Activated CD4-positive, alpha-beta T cell treated with anti-CD3 and anti-CD28 coated beads, Interleukin-2, amount 10 ng/mL, durations not matched to agents 7 days and 5 days (primary cell): ENCODE measurements at regions not wholly inside any gene's neighbourhood (a gene's known extent, or its start where the extent isn't known, plus 50 kb on each side); places are given as distances from the start of the nearest gene placed in this dataset.

ENCODE experiments used
- CTCF ChIA-PET: fragments of 350-600 bp; sonication (Branson Sonifier 250); formaldehyde crosslinking; loops from one replicate; lab custom pipeline; 2021; ENCODE audit warnings: antibody characterized with exemption; lab: Charles Lee
- POLR2A ChIA-PET: fragments of 350-600 bp; sonication (Branson Sonifier 250); formaldehyde crosslinking; loops from one replicate; lab custom pipeline; 2021; ENCODE audit warnings: antibody characterized with exemption; lab: Charles Lee
- DNase-seq: peaks from one replicate; pipeline ENCODE4 v3.0.0-alpha.2; 2020
- H3K27ac Mint-ChIP-seq: one replicate; pipeline ENCODE4 v1.8.0; 2021; ENCODE audit warnings: mild to moderate bottlenecking, moderate library complexity, mixed read lengths
- H3K27me3 Mint-ChIP-seq: one replicate; pipeline ENCODE4 v1.8.0; 2021; ENCODE audit warnings: mixed read lengths
- H3K36me3 Mint-ChIP-seq: one replicate; pipeline ENCODE4 v1.8.0; 2021; ENCODE audit warnings: low read depth, mixed read lengths
- H3K4me1 Mint-ChIP-seq: one replicate; pipeline ENCODE4 v1.8.0; 2021; ENCODE audit warnings: mixed read lengths
- H3K4me3 Mint-ChIP-seq: one replicate; pipeline ENCODE4 v1.8.0; 2021; ENCODE audit warnings: mild to moderate bottlenecking, moderate library complexity, mixed read lengths
- H3K9me3 Mint-ChIP-seq: one replicate; pipeline ENCODE4 v1.8.0; 2021; ENCODE audit warnings: mixed read lengths

DNA sequence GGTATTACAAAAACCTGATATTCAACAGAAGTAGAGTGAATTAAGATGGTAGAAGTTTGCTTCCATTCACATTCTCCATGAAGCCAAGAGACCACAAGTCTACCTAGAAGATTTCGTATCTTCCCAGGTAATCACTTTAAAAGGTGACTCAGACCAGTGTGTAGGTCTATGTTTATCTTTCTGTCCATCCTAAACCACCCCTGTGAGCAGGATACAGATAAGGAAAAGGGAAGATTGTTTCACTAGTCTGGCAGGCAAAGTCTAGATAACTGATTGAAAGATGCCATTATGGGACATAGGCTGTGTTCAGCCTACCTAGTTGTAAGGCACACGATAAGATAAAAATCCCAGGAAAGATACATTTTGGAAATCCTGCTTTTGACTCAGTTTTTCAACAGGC lies 244.3 kb upstream of the NWD2 start:
- Mint-ChIP-seq H3K9me3 (peaks cover 2% of the 10 kb centered on the region), H3K27me3 (no peaks in the 10 kb centered on the region), H3K4me1 (no peaks in the 10 kb centered on the region), H3K4me3 (no peak overlapping the region), H3K36me3 (no peaks in the 10 kb centered on the region), H3K27ac (no peak overlapping the region)
- ChIA-PET CTCF (no interaction called here), POLR2A (no interaction called here)
- no peak for DNase-seq

DNA sequence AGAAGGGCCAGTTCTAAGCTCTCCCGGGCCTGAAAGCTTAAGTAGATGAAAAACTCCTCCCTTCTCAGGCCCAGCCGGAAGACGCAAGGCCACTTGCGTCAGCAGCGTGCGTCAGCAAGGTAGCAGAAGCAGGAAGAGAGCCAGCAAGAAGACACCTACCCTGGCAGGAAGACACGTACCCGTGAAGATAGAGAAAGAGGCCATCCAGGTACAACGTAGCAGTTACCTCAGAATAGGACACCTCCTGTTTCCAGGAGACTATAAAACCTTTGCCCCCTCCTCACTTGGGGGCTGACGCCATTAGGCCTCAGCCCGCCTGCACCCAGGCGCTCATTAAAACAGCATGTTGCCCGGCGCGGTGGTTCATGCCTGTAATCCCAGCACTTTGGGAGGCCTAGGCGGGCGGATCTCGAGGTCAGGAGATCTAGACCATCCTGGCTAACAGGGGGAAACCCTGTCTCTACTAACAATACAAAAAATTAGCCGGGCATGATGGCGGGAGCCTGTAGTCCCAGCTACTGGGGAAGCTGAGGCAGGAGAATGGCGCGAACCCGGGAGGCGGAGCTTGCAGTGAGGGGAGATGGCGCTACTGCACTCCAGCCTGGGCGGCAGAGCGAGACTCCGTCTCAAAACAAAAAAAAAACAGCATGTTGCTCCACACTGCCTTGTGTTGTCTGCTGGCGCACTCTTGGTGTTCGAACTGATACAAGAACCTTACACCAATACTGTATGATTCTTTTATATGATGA lies 242.7 kb upstream of the NWD2 start:
- no peak overlapping the region for H3K4me3 Mint-ChIP-seq
- ChIA-PET CTCF (no interaction called here), POLR2A (no interaction called here)
- H3K9me3 Mint-ChIP-seq = peaks cover 4% of the 10 kb centered on the region
- H3K36me3 Mint-ChIP-seq = no peaks in the 10 kb centered on the region
- no peak overlapping the region for H3K27ac Mint-ChIP-seq
- H3K27me3 Mint-ChIP-seq = no peaks in the 10 kb centered on the region
- no peaks in the 10 kb centered on the region for H3K4me1 Mint-ChIP-seq
- DNase-seq = no peak

DNA sequence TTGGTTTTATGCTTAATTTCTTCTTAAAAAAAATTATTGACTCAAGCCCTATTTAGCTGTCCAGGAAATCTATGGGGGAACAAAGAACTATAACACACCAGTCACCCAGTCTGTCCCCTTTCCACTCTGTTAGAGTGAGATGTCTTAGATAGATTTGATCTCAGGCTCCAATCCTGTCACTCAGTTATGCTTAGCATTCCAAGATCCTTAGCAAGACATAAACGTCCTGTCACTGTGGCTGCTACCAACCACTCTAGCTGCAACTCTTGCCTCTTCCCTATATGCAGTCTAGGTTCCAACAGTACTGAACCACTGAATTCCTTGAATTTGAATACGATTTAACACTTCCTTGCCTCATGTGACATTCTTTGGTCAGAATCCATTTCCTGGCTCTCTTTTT lies 241.9 kb upstream of the NWD2 start:
- peaks cover 4% of the 10 kb centered on the region for H3K9me3 Mint-ChIP-seq

DNA sequence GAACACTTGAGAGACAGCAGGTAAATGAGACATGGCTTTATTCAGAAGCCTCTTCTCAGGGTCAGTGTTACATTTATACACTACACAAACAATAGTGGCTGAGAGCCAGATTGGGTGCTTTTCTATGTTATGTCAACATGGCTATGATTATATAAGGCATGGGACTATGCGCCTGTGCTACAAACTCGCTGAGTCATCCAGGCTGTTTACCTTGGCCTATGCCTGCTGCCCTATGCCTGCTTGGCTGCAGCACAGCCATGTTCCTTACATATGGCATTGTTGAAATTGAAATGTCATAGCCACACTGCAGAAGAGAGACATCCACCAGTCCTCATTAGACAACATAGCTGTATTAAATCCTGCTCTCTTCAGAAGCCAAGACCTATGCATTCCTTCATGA lies 236.3 kb upstream of the NWD2 start:
- Mint-ChIP-seq H3K27me3 (no peaks in the 10 kb centered on the region), H3K4me1 (no peaks in the 10 kb centered on the region), H3K36me3 (no peaks in the 10 kb centered on the region), H3K9me3 (peaks cover 4% of the 10 kb centered on the region), H3K4me3 (no peak overlapping the region), H3K27ac (no peak overlapping the region)
- CTCF ChIA-PET = interaction anchor here (0.9 kb wide), 1 partner anchor 13 kb away, joined by 3 read pairs; no protein-coding TSS in a partner anchor
- POLR2A ChIA-PET = no interaction called here
- DNase-seq = no peak

More for the DNA sequence above, 241.9 kb upstream of the NWD2 start:
- ChIA-PET POLR2A (no interaction called here), CTCF (interaction anchor here (1.2 kb wide), 1 partner anchor 14 kb away, joined by 3 read pairs; no protein-coding TSS in a partner anchor)
- DNase-seq = no peak
- Mint-ChIP-seq H3K4me3 (no peak overlapping the region), H3K4me1 (no peaks in the 10 kb centered on the region), H3K27me3 (no peaks in the 10 kb centered on the region), H3K27ac (no peak overlapping the region), H3K36me3 (no peaks in the 10 kb centered on the region)

DNA sequence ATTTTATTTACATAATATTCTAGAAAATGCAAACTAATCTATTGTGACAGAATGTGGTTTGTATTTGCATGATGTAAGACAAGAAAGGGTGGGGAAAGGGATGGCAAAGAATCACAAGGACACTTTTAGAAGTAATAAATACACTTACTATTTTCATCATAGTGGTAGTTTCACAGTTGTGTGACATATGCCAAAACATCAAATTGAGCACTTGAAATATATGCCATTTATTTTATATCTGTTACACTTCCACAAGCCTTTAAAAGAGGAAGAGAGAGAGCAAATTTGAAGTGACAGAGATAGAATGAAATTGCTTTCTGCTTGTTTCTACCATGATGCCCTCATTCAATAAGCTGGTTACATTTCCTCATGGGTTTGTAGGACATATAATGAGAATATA lies 230.0 kb upstream of the NWD2 start:
- H3K4me3 Mint-ChIP-seq = no peak overlapping the region
- no peaks in the 10 kb centered on the region for H3K27me3 Mint-ChIP-seq
- H3K9me3 Mint-ChIP-seq = no peaks in the 10 kb centered on the region
- no peaks in the 10 kb centered on the region for H3K36me3 Mint-ChIP-seq
- no peak for DNase-seq
- ChIA-PET CTCF (no interaction called here), POLR2A (no interaction called here)
- no peaks in the 10 kb centered on the region for H3K4me1 Mint-ChIP-seq
- H3K27ac Mint-ChIP-seq = no peak overlapping the region

DNA sequence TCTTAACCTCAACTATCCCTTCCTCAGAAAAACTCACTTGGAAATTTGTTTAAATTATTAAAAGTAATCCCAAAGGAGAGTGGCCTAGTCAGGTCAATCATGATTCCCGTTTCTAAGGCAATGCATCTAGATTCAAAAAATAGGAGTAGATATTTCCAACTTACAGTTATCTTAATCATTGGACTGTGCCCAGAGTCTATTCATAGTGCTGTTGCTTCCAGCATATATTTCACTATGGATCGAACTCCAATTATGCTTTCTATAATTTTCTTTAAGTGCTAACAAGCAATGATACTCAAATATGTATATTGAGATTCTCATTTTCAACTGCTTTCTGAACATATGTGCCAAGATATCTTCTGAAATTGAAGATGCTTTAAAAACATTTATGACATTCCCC lies 229.2 kb upstream of the NWD2 start:
- H3K9me3 Mint-ChIP-seq = no peaks in the 10 kb centered on the region
- no peaks in the 10 kb centered on the region for H3K36me3 Mint-ChIP-seq
- ChIA-PET CTCF (no interaction called here), POLR2A (no interaction called here)
- no peak for DNase-seq
- H3K27me3 Mint-ChIP-seq = no peaks in the 10 kb centered on the region
- no peak overlapping the region for H3K27ac Mint-ChIP-seq
- H3K4me1 Mint-ChIP-seq = no peaks in the 10 kb centered on the region
- H3K4me3 Mint-ChIP-seq = no peak overlapping the region

DNA sequence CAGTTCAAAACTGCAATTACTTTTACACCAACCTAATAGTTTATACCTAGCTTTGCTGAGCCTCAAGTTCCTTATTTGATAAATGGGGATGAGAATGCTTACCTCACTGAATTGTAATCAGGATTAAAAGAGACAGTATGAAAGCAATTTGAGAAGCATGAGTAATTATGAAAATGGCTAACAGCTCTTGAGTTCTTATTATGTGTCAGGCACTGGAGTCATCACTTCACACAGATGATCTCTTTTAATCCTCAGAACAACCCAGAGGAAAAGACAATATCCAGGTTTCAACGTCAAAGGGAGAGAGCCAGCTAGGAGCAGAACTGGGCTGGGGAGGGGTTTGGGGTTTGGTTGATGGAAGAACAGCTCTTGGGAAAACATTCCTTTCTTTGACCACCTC lies 221.0 kb upstream of the NWD2 start:
- no peak overlapping the region for H3K27ac Mint-ChIP-seq
- H3K4me3 Mint-ChIP-seq = no peak overlapping the region
- no peaks in the 10 kb centered on the region for H3K27me3 Mint-ChIP-seq
- H3K36me3 Mint-ChIP-seq = no peaks in the 10 kb centered on the region
- H3K9me3 Mint-ChIP-seq = peaks cover 2% of the 10 kb centered on the region
- no peak for DNase-seq
- H3K4me1 Mint-ChIP-seq = no peaks in the 10 kb centered on the region
- POLR2A ChIA-PET = no interaction called here
- CTCF ChIA-PET = no interaction called here

DNA sequence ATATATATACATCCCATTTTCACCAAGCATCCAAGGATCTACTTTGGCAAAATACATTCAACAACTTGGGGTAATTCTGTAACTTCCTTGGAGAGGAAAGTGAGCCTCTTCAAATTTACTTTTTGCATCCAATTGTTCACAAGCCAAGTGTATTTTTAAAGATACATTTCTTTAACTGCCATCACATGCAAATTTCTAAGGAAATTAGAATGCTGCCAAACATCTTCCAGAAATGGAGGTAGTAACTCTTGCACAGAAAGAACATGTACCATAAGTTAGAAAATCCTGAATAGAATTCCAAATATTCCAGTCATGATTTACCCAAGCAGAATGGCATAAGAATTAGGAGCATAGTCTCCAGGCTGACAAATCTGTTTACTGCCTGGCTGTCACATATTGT lies 220.5 kb upstream of the NWD2 start:
- Mint-ChIP-seq H3K27me3 (no peaks in the 10 kb centered on the region), H3K4me3 (no peak overlapping the region), H3K27ac (no peak overlapping the region), H3K36me3 (no peaks in the 10 kb centered on the region), H3K4me1 (no peaks in the 10 kb centered on the region), H3K9me3 (peaks cover 2% of the 10 kb centered on the region)
- ChIA-PET POLR2A (no interaction called here), CTCF (no interaction called here)
- no peak for DNase-seq

DNA sequence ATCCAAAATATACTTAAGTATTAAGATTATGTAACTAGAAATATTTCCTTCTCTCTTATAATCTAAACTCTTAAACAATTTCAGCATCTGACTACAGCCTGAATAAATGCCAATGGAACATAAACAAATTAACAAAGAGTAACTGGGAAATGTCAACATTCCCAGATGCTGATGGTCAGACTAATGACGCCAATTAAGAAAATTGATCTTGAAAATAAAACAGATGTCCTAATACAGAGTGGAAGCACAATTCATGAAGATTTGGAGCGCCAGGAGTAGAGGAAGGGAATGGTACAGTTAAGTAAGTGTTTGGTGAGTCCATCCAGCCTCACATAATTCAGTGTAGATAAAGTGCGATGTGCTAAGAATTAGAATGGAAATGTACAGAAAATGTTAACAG lies 203.7 kb upstream of the NWD2 start:
- Mint-ChIP-seq H3K27me3 (no peaks in the 10 kb centered on the region), H3K27ac (no peak overlapping the region), H3K9me3 (no peaks in the 10 kb centered on the region), H3K36me3 (no peaks in the 10 kb centered on the region), H3K4me3 (no peak overlapping the region), H3K4me1 (no peaks in the 10 kb centered on the region)
- CTCF ChIA-PET = no interaction called here
- POLR2A ChIA-PET = no interaction called here
- DNase-seq = no peak

DNA sequence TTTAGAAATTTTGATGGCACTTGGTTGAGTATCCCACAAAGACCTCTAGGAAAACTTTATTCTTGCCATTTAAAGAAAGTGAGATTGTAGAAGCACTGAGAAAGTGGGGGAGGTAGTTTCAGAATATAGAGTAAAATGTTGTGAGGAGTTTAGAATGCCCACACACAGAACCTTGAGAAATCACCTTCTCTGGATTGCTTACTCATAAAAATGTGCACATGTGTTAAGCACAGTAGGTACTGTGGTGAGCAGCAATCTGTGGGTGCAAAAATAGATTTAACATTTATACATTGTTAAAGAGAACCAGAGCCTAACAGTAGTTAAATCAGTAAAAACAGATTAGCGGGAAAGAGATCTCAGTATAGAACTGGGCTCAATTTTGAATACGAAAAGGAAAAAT lies 201.2 kb upstream of the NWD2 start:
- DNase-seq = no peak
- Mint-ChIP-seq H3K4me3 (no peak overlapping the region), H3K4me1 (no peaks in the 10 kb centered on the region), H3K36me3 (no peaks in the 10 kb centered on the region), H3K27me3 (no peaks in the 10 kb centered on the region), H3K9me3 (no peaks in the 10 kb centered on the region), H3K27ac (no peak overlapping the region)
- POLR2A ChIA-PET = no interaction called here
- CTCF ChIA-PET = no interaction called here

DNA sequence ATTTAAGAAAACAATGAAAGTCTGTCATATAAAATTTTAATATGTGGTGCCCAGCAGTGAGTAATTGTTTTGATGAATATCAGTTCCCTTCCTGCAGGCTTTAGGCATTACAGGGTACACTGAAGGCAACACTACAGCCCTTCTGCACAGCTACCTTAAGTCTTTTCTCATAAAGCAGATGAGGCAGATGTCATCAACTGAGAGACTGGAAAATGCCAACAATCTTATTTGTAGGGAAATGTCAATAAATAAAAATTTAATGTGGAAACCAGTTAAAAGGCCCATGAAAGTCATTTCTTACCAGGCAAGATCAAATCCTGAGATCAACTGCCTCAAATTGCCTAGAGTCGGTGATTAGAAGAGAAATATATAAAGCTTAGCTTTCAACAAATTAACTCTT lies 193.4 kb upstream of the NWD2 start:
- ChIA-PET POLR2A (no interaction called here), CTCF (no interaction called here)
- Mint-ChIP-seq H3K36me3 (no peaks in the 10 kb centered on the region), H3K4me1 (no peaks in the 10 kb centered on the region), H3K27me3 (peaks cover 2% of the 10 kb centered on the region), H3K4me3 (no peak overlapping the region), H3K27ac (no peak overlapping the region), H3K9me3 (no peaks in the 10 kb centered on the region)
- DNase-seq = no peak

DNA sequence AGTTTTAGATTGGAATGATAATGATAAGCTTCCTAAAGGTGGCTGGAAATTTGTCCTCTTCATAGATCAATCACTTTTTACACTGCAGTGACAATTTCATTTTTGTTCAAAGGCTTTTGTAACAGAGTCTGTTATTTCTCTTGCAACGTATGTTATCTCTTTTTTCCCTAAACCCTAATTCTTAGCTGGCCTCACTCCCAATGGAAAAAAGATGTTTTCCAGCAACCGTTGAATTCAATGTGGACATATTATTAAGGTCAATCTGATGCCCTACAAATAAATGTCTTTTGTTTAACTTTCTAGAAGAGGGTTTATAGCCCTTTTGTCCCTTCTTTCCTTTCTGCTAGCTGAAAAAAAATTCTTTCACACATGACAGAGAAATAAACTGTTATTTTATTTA lies 192.7 kb upstream of the NWD2 start:
- no peak for DNase-seq
- H3K36me3 Mint-ChIP-seq = no peaks in the 10 kb centered on the region
- no peak overlapping the region for H3K4me3 Mint-ChIP-seq
- H3K4me1 Mint-ChIP-seq = no peaks in the 10 kb centered on the region
- CTCF ChIA-PET = no interaction called here
- H3K27ac Mint-ChIP-seq = no peak overlapping the region
- no peaks in the 10 kb centered on the region for H3K9me3 Mint-ChIP-seq
- POLR2A ChIA-PET = no interaction called here
- peaks cover 2% of the 10 kb centered on the region for H3K27me3 Mint-ChIP-seq

DNA sequence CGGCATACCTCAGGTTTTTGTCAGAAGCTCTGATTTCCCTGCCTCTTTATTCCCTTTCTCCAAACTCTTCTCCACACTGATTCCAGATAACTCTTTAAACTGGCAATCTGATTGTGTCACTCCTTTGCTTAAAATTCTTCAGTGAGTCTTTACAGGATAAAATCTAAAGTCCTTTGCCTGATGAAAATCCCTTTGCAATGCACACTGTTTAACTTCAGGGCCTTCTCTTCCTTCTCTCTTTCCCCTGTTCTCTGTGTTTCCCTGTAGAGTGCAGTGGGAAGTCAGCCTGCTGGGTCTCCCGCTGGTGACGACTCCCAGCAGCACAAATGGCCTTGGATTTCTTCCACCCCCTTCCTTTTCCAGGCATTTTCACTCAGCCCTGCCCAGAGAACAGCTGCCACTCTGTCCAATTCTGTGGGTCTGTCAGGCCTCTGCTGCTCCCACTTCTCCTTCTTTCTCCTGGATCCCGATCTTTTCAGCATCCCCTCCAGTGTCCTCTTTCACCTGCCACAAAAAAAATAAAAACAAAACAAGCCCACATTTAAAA lies 189.9 kb upstream of the NWD2 start:
- Mint-ChIP-seq H3K4me3 (no peak overlapping the region), H3K36me3 (no peaks in the 10 kb centered on the region), H3K27ac (no peak overlapping the region), H3K9me3 (no peaks in the 10 kb centered on the region), H3K27me3 (peaks cover 2% of the 10 kb centered on the region), H3K4me1 (no peaks in the 10 kb centered on the region)
- ChIA-PET POLR2A (no interaction called here), CTCF (no interaction called here)
- no peak for DNase-seq

DNA sequence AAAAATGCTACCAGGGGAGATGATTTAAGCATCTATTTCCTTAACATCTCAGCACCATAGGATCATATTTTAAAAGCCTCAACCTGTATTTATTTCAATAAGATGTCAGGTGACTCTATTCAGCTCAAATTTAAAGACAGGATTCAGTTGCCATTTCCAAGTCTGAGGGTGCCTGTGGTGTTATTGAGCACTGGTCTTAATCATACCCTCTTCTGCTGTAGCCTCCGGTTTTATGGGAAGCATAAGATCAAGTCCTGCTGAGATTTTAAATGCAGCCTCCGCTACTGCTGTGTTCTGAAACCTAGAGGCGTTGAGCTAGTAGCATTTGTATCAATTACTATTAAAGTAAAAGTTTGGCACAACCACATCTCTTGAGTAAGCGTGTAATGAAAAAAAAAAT lies 185.7 kb upstream of the NWD2 start:
- ChIA-PET POLR2A (no interaction called here), CTCF (interaction anchor here (1.1 to 1.3 kb wide), 2 partner anchors 12 to 22 kb away, joined by 3 read pairs; no protein-coding TSS in a partner anchor)
- H3K27ac Mint-ChIP-seq = no peak overlapping the region
- H3K9me3 Mint-ChIP-seq = no peaks in the 10 kb centered on the region
- H3K4me1 Mint-ChIP-seq = no peaks in the 10 kb centered on the region
- H3K27me3 Mint-ChIP-seq = no peaks in the 10 kb centered on the region
- no peak for DNase-seq
- no peaks in the 10 kb centered on the region for H3K36me3 Mint-ChIP-seq
- no peak overlapping the region for H3K4me3 Mint-ChIP-seq
